ENCODE measurements at regions not wholly inside any gene's neighbourhood (a gene's known extent, or its start where the extent isn't known, plus 50 kb on each side); places are given as distances from the start of the nearest gene placed in this dataset.

DNA sequence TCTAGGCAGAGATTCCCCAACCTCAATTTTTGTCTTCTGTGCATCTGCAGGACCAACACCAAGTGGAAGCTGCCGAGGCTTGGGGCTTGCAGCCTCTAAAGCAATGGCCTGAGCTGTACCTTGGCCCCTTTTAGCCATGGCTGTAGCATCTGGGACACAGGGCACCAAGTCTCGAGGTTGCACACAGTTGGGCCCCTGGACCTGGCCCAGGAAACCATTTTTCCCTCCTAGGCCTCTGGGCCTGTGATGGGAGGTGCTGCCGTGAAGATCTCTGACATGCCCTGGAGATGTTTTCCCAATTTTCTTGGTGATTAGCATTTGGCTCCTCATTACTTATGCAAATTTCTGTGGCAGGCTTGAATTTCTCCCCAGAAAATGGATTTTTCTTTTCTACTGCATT is 105.7 kb upstream of the LDAH start:
- no peak for DNase-seq (ENCODE audit: extremely low spot score)
- ChIA-PET CTCF (no interaction called here), POLR2A (no interaction called here)
- TF ChIP-seq, protein P1, sequence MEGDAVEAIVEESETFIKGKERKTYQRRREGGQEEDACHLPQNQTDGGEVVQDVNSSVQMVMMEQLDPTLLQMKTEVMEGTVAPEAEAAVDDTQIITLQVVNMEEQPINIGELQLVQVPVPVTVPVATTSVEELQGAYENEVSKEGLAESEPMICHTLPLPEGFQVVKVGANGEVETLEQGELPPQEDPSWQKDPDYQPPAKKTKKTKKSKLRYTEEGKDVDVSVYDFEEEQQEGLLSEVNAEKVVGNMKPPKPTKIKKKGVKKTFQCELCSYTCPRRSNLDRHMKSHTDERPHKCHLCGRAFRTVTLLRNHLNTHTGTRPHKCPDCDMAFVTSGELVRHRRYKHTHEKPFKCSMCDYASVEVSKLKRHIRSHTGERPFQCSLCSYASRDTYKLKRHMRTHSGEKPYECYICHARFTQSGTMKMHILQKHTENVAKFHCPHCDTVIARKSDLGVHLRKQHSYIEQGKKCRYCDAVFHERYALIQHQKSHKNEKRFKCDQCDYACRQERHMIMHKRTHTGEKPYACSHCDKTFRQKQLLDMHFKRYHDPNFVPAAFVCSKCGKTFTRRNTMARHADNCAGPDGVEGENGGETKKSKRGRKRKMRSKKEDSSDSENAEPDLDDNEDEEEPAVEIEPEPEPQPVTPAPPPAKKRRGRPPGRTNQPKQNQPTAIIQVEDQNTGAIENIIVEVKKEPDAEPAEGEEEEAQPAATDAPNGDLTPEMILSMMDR (IDR thresholded peaks at IDR 0.05; ENCODE audit: control extremely low read depth, extremely low read depth, low read depth, missing control alignments): no peak

DNA sequence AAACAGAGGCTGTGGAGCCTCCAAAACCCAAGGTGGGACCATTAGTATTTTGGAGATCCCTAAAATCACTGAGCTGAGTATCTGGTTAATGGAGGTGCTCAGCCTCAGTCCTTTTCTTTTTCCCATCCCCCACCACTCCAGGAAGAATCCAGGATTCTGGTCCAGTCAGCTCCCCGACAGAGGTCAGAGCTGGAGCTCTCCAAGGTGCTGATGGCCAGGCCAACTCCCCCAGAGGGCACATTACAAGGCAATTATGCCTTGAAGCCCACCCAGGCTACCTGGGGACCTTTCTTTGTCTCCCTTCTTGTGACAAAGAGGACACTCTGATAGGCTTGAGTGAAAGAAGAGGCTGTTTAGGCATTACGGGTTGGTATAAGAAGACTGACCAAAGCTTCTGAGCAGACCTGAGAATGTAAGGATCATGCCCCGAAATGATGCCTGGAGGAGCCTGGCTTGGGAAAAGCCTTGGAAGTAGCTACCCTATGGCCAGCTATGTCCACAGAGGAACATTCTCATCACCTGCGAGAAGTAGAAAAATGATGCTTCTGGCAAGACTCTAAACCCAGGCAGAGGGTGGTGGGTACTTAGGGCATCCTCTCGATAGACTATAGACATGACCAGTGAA is 102.5 kb upstream of the LDAH start:
- CTCF ChIA-PET: interaction anchor here (0.7 to 1.3 kb wide), 3 partner anchors 17 to 38 kb away, joined by 3 read pairs; no protein-coding TSS in a partner anchor
- TF ChIP-seq, protein P1 (IDR thresholded peaks at IDR 0.05; ENCODE audit: control extremely low read depth, extremely low read depth, low read depth, missing control alignments): no peak
- POLR2A ChIA-PET: no interaction called here
- DNase-seq (ENCODE audit: extremely low spot score): no peak

DNA sequence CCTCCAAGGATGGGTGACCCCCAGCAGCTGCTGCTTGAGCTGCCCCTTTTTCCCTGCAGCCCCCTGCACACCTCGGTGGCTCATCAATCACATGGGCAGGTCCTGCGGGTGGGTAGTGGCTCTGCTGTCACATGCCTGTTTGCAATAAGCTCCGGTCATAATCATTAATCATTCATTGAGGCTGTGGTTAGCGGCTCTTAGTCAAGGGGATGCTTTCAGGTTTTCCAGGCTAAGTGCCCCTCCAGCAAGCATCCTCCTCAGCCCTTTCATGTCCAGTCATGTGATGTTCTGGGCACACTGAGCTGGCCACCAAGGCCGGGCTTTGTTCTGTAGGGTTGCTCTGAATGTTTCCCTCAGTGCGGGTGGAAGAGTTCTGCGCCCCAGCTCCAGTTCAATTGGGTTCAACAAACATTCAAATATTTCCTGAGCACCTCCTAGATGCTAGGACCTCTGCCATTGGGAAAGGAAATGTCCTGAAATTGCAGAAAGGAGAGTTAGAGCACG is 96.4 kb upstream of the LDAH start:
- TF ChIP-seq, protein P1 (IDR thresholded peaks at IDR 0.05; ENCODE audit: control extremely low read depth, extremely low read depth, low read depth, missing control alignments): no peak
- ChIA-PET CTCF (interaction anchor here (1.3 to 2.0 kb wide), 2 partner anchors 43 to 258 kb away, joined by 4 to 8 read pairs; no protein-coding TSS in a partner anchor), POLR2A (no interaction called here)
- DNase-seq (ENCODE audit: extremely low spot score): no peak

DNA sequence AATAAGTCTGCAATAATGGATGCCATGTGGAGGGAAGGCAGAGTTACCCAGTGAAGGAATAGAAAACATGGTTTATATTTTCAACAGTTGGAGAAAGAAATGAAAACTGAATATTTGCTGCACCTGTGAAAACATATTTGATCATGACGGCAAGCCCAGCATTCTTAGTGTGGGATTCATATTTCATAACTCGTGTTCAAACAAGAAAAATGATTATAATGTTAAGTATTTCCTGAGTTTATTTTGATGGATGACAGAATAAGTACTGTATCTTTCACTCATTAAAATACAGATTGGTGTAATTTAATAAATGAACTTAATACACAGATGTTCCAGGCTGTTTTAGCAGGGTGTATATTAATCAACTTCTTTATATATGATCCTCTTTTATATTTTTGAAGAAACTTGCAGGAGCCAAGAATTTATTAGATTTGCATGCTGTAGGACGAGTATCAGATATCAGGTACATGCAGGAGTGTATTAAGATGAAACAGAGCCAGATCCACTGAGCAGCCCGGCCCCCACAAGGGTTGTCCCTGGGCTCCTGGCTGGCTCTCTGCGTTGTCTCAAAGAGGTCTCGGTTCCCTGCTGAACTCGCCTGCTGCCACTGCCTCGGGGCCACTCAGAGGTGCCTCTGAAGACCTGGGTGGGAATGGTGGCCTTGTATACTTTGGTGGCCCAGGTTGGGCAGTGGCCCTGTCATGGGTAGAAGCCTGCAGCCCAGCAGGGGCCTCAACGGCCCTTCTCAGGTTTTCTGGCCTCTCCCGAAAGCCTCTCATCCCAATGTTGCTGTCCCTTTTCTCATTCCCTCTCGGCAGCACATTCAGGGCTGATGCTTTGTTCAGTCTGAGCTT is 95.0 kb upstream of the LDAH start:
- TF ChIP-seq, protein P1 (IDR thresholded peaks at IDR 0.05; ENCODE audit: control extremely low read depth, extremely low read depth, low read depth, missing control alignments): no peak
- ChIA-PET POLR2A (no interaction called here), CTCF (interaction anchor here (0.9 to 2.0 kb wide), 4 partner anchors 45 to 256 kb away, joined by 3 to 8 read pairs (median 4); no protein-coding TSS in a partner anchor)
- DNase-seq (ENCODE audit: extremely low spot score): no peak

DNA sequence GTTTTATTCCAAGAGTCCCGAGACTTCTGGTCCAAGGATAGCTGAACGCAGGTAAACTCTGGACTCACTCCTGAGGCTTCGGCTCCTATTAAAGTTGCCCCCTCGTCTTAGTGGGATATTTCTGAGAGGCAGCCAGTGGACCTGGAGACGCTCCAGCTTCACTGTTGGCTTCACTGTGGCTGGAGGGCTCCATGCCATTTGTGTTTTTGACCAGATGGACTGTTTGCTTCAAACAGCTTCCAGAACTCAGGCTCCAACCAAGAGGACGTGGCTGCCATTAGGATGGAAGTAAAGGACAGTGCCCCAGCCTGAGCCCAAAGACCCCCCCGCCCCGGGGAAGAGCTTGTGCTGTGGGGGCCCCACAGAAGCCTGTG is 94.4 kb upstream of the LDAH start:
- ChIA-PET CTCF (interaction anchor here (0.8 to 1.5 kb wide), 4 partner anchors 136 to 266 kb away, joined by 3 to 5 read pairs (median 4); partner anchors contain the start of gene HS1BP3), POLR2A (no interaction called here)
- DNase-seq (ENCODE audit: extremely low spot score): no peak
- TF ChIP-seq, protein P1 (IDR thresholded peaks at IDR 0.05; ENCODE audit: control extremely low read depth, extremely low read depth, low read depth, missing control alignments): no peak

DNA sequence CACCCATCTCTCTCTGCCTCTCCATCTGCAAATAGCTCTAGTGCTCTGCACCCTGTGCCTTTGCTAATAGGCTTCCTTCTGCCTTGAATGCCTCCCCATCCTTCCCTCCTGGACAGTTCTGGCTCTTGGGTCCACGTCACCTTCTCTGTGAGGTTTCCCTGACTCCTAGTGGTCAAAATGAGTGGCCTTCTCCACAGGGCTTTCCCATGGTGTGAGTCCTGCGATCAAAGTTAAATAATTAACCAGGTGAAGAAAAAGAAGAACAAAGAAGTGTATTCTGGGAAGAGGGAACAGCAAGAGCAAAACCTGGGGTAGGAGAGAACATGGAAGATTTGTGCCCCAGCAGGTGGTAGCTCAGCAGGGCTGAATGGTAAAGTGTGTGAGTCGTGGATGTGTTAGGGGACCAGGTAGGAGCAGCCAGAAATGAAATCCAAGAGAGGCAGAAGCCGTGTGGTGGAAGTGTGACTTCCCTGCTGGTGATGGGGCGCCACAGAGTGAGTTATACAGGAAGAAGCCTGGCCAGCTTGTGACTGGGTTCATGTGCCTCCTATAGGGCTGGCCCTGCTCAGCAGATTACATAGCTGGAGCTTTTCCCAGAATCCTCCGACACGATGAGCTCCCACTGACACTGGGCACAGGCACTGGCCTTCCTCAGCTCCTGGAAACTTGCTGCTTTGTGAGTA is 93.8 kb upstream of the LDAH start:
- DNase-seq (ENCODE audit: extremely low spot score): no peak
- TF ChIP-seq, protein P1 (IDR thresholded peaks at IDR 0.05; ENCODE audit: control extremely low read depth, extremely low read depth, low read depth, missing control alignments): peak; percentile 19
- ChIA-PET CTCF (interaction anchor here (0.8 to 1.6 kb wide), 5 partner anchors 135 to 265 kb away, joined by 3 to 7 read pairs (median 4); partner anchors contain the start of gene HS1BP3), POLR2A (no interaction called here)
